GM21367 (cell line): ENCODE measurements at regions not wholly inside any gene's neighbourhood (a gene's known extent, or its start where the extent isn't known, plus 50 kb on each side); places are given as distances from the start of the nearest gene placed in this dataset.

Experiments
- ATAC-seq: cut with Tn5 transposase; IDR thresholded peaks from one replicate; pipeline ENCODE4 v1.9.1; 2021; ENCODE audit not compliant: unreplicated experiment

GRCh38 chr10:65292551-65292950 is 1633.3 kb upstream of the LRRTM3 start:
- ATAC-seq = no peak

GRCh38 chr10:65294329-65294728 is 1631.5 kb upstream of the LRRTM3 start:
- ATAC-seq = no peak

GRCh38 chr10:65301181-65301580 is 1624.7 kb upstream of the LRRTM3 start:
- no peak for ATAC-seq

- no peak for ATAC-seq
Observed at GRCh38 chr10:65306201-65306600, 1619.6 kb upstream of the LRRTM3 start.

- no peak for ATAC-seq
Observed at GRCh38 chr10:65312876-65313275, 1613.0 kb upstream of the LRRTM3 start.

- ATAC-seq = no peak
Observed at GRCh38 chr10:65313406-65313805, 1612.4 kb upstream of the LRRTM3 start.

GRCh38 chr10:65314253-65314652 is 1611.6 kb upstream of the LRRTM3 start:
- ATAC-seq = no peak

GRCh38 chr10:65319493-65319892 is 1606.3 kb upstream of the LRRTM3 start:
- no peak for ATAC-seq

- no peak for ATAC-seq
Observed at GRCh38 chr10:65320236-65321026, 1605.4 kb upstream of the LRRTM3 start.

GRCh38 chr10:65323802-65324201 is 1602.0 kb upstream of the LRRTM3 start:
- no peak for ATAC-seq

- ATAC-seq = no peak
Observed at GRCh38 chr10:65325913-65326312, 1599.9 kb upstream of the LRRTM3 start.

GRCh38 chr10:65328486-65328885 is 1597.3 kb upstream of the LRRTM3 start:
- ATAC-seq = no peak

- no peak for ATAC-seq
Observed at GRCh38 chr10:65335311-65335710, 1590.5 kb upstream of the LRRTM3 start.

- no peak for ATAC-seq
Observed at GRCh38 chr10:65340340-65340739, 1585.5 kb upstream of the LRRTM3 start.

- no peak for ATAC-seq
Observed at GRCh38 chr10:65341323-65341925, 1584.4 kb upstream of the LRRTM3 start.

GRCh38 chr10:65342245-65342644 is 1583.6 kb upstream of the LRRTM3 start:
- ATAC-seq = no peak

- no peak for ATAC-seq
Observed at GRCh38 chr10:65346466-65346865, 1579.4 kb upstream of the LRRTM3 start.

- ATAC-seq = no peak
Observed at GRCh38 chr10:65348637-65349036, 1577.2 kb upstream of the LRRTM3 start.

- no peak for ATAC-seq
Observed at GRCh38 chr10:65350611-65351010, 1575.2 kb upstream of the LRRTM3 start.

- no peak for ATAC-seq
Observed at GRCh38 chr10:65355141-65355680, 1570.6 kb upstream of the LRRTM3 start.

GRCh38 chr10:65358565-65358964 is 1567.3 kb upstream of the LRRTM3 start:
- ATAC-seq = no peak

- ATAC-seq = no peak
Observed at GRCh38 chr10:65360497-65360896, 1565.3 kb upstream of the LRRTM3 start.
